HEK293T (cell line): ENCODE measurements at regions not wholly inside any gene's neighbourhood (a gene's known extent, or its start where the extent isn't known, plus 50 kb on each side); places are given as distances from the start of the nearest gene placed in this dataset.

Source experiments
- ARNT ChIP-seq: fragments of 450-650 bp; IDR thresholded peaks from 2 replicates; pipeline ENCODE4 v1.6.1; 2017; ENCODE audit warnings: mild to moderate bottlenecking
- ELF4 ChIP-seq: fragments of 450-650 bp; IDR thresholded peaks from 2 replicates; pipeline ENCODE4 v1.6.1; 2017; ENCODE audit warnings: antibody characterized with exemption
- FOXK2 ChIP-seq: fragments of 450-650 bp; IDR thresholded peaks from 2 replicates; pipeline ENCODE4 v1.6.1; 2016; ENCODE audit warnings: mild to moderate bottlenecking
- HDGF ChIP-seq: fragments of 450-650 bp; IDR thresholded peaks from 2 replicates; pipeline ENCODE4 v1.6.1; 2017; ENCODE audit warnings: antibody characterized with exemption, borderline replicate concordance
- SUZ12 ChIP-seq: fragments of 450-650 bp; IDR thresholded peaks from 2 replicates; pipeline ENCODE4 v1.6.1; 2016; ENCODE audit warnings: mild to moderate bottlenecking
- TARDBP ChIP-seq: fragments of 450-650 bp; IDR thresholded peaks from 2 replicates; pipeline ENCODE4 v1.6.1; 2016

DNA sequence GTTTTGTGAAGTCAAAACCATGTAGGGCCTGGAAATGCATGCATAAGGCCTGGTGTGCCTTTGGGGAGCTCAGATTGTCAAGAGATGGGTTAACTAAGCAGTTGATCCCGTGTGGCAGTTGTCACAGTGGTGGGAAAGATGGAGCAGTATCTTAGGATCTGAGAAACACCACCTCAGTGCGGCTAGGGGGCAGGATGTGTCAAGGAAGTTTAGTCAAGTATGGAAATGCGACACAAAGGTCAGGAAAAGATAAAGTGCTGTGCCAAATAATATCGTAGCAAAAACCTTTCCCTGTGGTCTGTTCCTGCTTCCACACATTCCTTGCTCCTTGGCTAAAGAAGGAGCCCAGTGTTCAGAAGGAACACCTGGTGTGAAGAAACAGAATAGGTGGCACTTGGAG is 396.4 kb downstream of the EDEM1 start:
- TF ChIP-seq FOXK2 = no peak
- TF ChIP-seq TARDBP = no peak
- no peak for TF ChIP-seq HDGF
- no peak for TF ChIP-seq SUZ12
- no peak for TF ChIP-seq ARNT
- TF ChIP-seq ELF4 = no peak
